GM06990 (cell line): ENCODE measurements at regions not wholly inside any gene's neighbourhood (a gene's known extent, or its start where the extent isn't known, plus 50 kb on each side); places are given as distances from the start of the nearest gene placed in this dataset.

ENCODE experiments used
- DNase-seq: peaks from one replicate; pipeline ENCODE4 v3.0.0-alpha.2; 2011; ENCODE audit not compliant: insufficient read length; ENCODE audit errors: extremely low read depth
- H3K27me3 ChIP-seq: replicated peaks from 2 replicates; pipeline ENCODE4 v1.6.0; 2011; ENCODE audit warnings: low read length; ENCODE audit not compliant: control insufficient read depth, insufficient read depth
- H3K36me3 ChIP-seq: 2 replicates; pipeline ENCODE4 v1.5.1; 2011; ENCODE audit warnings: low read length; ENCODE audit not compliant: control insufficient read depth, insufficient read depth
- H3K4me3 ChIP-seq: replicated peaks from 2 replicates; pipeline ENCODE4 v1.5.1; 2011; ENCODE audit warnings: low read depth, mild to moderate bottlenecking, control low read depth, low read length
- TF ChIP-seq, protein P1 (sequence below): IDR thresholded peaks from 2 replicates; pipeline ENCODE4 v1.5.1; 2011; ENCODE audit warnings: low read length, control low read depth, mild to moderate bottlenecking, inconsistent platforms; ENCODE audit not compliant: insufficient read depth, poor library complexity, severe bottlenecking

DNA sequence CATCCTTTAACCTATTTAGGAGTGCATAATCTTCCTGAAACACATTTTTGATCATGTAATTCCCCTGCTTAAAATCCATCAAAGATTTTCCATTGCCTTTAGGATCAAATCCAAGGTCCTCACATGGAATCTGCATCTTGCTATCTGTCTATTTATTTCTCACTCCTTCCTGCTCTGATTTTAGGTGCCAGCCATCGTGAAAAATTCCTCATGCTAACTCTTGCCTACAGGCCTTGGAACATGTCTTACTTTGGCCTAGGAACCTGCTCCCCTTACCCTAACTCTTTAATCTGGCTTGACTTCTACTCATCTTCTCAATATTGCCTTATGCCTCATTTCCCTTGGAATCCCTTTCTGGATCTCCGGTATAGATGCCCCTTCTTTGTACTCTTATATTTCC is 1074.3 kb downstream of the TTLL7 start:
- Histone ChIP-seq H3K4me3 (no peak overlapping the region), H3K36me3 (no peaks in the 10 kb centered on the region), H3K27me3 (no peaks in the 10 kb centered on the region)
- DNase-seq = no peak
- TF ChIP-seq, protein P1, sequence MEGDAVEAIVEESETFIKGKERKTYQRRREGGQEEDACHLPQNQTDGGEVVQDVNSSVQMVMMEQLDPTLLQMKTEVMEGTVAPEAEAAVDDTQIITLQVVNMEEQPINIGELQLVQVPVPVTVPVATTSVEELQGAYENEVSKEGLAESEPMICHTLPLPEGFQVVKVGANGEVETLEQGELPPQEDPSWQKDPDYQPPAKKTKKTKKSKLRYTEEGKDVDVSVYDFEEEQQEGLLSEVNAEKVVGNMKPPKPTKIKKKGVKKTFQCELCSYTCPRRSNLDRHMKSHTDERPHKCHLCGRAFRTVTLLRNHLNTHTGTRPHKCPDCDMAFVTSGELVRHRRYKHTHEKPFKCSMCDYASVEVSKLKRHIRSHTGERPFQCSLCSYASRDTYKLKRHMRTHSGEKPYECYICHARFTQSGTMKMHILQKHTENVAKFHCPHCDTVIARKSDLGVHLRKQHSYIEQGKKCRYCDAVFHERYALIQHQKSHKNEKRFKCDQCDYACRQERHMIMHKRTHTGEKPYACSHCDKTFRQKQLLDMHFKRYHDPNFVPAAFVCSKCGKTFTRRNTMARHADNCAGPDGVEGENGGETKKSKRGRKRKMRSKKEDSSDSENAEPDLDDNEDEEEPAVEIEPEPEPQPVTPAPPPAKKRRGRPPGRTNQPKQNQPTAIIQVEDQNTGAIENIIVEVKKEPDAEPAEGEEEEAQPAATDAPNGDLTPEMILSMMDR = no peak

DNA sequence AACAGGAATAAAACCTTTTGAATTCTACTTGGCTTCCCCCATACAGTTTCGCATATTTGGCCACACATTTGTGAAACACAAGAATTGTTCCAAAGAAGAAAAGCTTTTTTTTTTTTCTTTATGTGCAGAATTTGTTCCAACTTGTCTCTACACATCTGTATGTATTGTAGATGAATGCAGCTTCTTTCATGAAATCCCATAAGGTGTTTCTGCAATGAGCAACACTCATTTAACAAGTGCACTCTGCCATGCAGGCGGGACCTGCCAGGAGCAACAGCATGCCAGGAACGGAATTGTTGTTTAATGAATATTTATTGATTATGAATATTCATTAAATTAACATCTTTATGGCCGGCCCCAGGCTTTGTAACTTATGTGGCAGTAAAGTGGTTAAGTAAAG is 1075.0 kb downstream of the TTLL7 start:
- Histone ChIP-seq H3K4me3 (no peak overlapping the region), H3K27me3 (no peaks in the 10 kb centered on the region), H3K36me3 (no peaks in the 10 kb centered on the region)
- TF ChIP-seq, protein P1 = no peak
- DNase-seq = no peak

DNA sequence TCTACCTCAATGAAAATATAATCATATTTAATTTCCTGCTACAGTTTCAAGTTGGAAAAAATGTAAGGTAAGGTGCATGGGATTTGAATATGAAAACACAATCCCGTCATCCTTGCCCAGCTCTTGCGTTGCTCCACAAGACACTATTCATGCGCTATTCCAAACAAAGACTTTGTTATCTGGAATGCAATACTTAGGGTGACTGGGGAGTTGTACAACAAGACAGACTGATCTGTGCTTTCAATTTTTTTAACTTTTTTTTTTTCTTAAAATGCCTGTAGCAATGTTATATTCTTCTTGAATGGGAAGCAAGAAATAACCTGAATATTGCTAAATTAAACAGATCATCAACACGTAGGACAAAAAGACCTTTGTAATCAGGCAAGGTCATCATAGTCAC is 1077.2 kb downstream of the TTLL7 start:
- TF ChIP-seq, protein P1 = no peak
- Histone ChIP-seq H3K4me3 (no peak overlapping the region), H3K27me3 (no peaks in the 10 kb centered on the region), H3K36me3 (no peaks in the 10 kb centered on the region)
- DNase-seq = no peak

DNA sequence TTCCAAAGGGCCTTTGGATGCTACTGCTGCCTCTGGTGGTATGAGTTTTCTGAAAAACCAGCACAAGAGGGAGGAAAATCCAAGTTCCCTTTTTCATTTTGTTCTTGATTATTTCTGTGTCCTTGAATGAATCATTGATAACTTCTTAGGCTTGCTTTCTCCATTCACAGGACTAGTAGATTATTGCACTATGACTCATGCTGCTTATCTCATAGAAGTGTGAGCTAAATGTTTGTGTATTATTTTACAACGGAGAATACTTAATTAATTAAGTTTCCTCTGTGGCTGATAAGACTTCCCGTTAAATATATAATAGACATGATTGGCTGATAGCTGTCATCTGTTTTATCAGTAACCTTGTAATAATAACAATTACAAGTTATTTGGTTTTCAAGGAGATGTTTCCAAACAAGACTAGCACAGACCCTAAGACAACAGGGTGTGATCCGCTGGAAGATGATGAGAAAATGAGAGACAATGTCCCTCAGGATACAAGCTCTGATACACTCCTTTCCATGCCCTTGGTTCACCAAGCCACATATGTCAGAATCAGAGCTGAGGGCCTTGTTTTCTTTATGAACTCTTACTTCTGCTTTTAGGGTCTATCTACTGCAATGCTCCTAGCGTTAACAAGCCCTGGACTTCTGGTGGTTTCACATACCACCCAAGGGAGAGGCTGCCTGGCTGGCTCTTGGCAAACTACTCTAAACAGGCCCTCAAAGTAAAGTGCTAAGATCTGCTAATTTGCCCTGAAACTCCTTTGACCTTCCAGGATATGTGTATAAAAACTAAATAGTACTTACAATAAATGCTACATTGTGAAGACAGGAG is 1078.3 kb downstream of the TTLL7 start:
- Histone ChIP-seq H3K4me3 (no peak overlapping the region), H3K27me3 (no peaks in the 10 kb centered on the region), H3K36me3 (no peaks in the 10 kb centered on the region)
- TF ChIP-seq, protein P1 = no peak
- DNase-seq = no peak

DNA sequence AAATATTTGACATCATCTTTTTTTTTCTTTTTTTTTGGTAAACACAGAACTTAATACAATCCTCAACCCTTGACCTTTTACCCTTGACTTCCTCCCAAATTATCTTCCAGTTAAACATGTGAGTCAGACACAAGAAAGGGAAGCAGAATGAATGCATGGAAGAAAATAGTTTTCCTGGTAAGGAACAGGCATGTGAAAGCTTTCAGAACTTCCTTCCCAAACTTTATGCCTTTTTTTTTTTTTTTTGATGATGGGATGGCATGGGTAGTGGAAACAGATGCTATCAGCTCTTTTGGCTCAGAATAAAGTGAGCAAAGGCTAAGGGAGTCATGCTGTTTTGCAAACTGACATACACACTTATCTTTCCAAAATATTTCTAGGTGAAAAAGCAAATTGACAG is 1079.1 kb downstream of the TTLL7 start:
- no peaks in the 10 kb centered on the region for H3K36me3 ChIP-seq
- no peaks in the 10 kb centered on the region for H3K27me3 ChIP-seq
- DNase-seq = no peak
- H3K4me3 ChIP-seq = no peak overlapping the region
- TF ChIP-seq, protein P1 = no peak
